Tibial nerve (tissue), 4 donors: ENCODE measurements at regions not wholly inside any gene's neighbourhood (a gene's known extent, or its start where the extent isn't known, plus 50 kb on each side); places are given as distances from the start of the nearest gene placed in this dataset.

Experiments used
- CTCF ChIP-seq, 5 experiments: fragments of 200-600 bp in 3 of 5; fragments of 450-650 bp in 2 of 5; sonication (generic) in 3 of 5; IDR thresholded peaks; one replicate each; pipeline ENCODE4 v1.5.1; 2016 to 2019; ENCODE audit warnings: antibody characterized with exemption in 5 of 5, mild to moderate bottlenecking in 3 of 5, moderate library complexity in 2 of 5
- EP300 ChIP-seq, 2 donors: sonication (generic); formaldehyde crosslinking; IDR thresholded peaks; one replicate each; pipeline ENCODE4 v1.6.1; 2017; ENCODE audit warnings: antibody characterized with exemption in 2 of 2, mild to moderate bottlenecking in 1 of 2
- POLR2A ChIP-seq, 2 donors: fragments of 450-650 bp; IDR thresholded peaks; one replicate each; pipeline ENCODE4 v1.6.1; 2017; ENCODE audit warnings: antibody characterized with exemption in 2 of 2, mild to moderate bottlenecking in 2 of 2, moderate library complexity in 2 of 2

GRCh38 chr2:236659758-236660150 is 90.1 kb downstream of the ACKR3 start:
- TF ChIP-seq POLR2A (IDR thresholded peaks at IDR 0.05) (no peak), CTCF (IDR thresholded peaks at IDR 0.05) (no peak), EP300 (IDR thresholded peaks at IDR 0.05) (no peak)
